HG02678 (cell line): ENCODE measurements at regions not wholly inside any gene's neighbourhood (a gene's known extent, or its start where the extent isn't known, plus 50 kb on each side); places are given as distances from the start of the nearest gene placed in this dataset.
"Not testable (repeated sequence)": the region's sequence is repeated elsewhere in the genome, so short reads cannot be mapped to it uniquely, and the experiment has no call there.

Experiments used
- ATAC-seq: cut with Tn5 transposase; IDR thresholded peaks from one replicate; pipeline ENCODE4 v1.9.1; 2021; ENCODE audit warnings: mild to moderate bottlenecking, moderate library complexity; ENCODE audit not compliant: unreplicated experiment

DNA sequence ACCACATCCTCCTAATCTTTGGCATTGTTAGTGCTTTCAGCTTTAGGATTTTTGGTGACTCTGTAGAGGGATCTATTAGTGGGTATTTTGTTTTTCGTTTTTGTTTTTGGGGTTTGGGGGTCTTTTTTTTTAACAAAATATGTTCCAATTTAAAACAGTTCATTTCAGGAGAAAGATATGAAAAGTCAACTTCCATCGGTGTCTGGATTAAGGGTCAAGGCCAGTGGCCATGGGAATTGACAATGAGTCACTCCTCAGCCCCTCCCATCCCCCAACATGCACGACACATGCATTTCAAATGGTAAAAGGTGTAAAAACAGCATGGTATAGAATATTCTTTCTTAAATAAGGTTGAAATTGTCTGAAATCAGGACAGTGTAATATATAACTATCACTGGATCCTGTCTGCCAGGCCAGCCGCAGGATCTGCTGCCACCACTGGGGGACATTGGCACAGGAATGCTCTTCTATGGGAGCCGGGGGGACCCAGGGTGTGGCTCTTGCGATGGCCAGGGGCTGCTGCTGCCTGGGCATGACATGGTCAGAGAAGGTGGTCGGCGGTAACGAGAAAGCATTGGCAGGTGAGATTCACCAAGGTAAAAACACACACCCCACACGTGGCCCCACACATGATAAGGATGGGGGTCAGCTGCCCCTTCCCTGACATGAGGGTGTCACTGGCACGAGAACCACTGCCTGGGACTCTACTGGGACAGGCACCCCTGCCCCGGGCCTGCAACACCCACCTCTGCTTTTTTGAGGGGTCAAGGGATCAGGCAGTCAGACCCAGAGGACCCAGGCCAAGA lies 126.2 kb upstream of the KCTD7 start:
- no peak for ATAC-seq

DNA sequence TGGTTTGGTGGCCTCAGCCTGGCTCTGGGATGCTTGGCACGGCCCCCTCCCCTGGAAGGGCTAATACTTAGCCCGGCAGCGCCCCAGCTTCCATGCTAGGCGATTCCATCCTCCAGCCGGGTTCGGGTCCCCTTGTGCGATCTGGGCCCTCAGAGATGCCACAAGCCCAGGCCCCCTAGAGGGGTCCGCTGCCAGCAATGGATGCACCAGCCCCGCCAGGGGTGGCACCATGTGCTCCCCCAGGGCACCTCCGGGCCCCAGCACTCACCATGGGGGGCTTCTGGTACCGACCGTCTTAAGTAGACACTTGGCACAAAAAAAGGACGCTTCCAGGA lies 125.7 kb upstream of the KCTD7 start:
- no peak for ATAC-seq

- no peak for ATAC-seq
These were observed 125.1 kb upstream of the KCTD7 start for GRCh38 chr7:66503551-66504031.

DNA sequence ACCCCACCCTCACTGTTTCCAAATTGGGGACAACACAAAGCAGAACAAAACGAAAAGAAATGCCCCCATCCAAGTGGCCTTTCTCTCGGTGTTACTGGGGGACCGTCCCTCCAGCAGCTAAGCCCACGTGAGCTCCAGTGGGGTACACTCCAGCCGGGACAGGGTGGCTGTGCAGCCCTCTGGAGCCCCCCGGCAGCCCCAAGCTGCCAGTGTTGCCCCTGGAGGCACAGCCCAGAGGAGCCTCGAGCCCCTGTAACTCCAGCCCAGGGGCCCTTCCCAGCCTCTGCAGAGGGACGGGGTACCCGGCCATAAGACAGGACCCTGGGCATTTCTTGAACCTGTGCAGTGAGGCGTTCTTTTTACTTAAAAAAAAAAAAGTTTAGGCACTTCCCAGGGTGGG lies 124.5 kb upstream of the KCTD7 start:
- ATAC-seq: no peak

GRCh38 chr7:66505009-66505408 lies 123.7 kb upstream of the KCTD7 start:
- ATAC-seq: no peak

DNA sequence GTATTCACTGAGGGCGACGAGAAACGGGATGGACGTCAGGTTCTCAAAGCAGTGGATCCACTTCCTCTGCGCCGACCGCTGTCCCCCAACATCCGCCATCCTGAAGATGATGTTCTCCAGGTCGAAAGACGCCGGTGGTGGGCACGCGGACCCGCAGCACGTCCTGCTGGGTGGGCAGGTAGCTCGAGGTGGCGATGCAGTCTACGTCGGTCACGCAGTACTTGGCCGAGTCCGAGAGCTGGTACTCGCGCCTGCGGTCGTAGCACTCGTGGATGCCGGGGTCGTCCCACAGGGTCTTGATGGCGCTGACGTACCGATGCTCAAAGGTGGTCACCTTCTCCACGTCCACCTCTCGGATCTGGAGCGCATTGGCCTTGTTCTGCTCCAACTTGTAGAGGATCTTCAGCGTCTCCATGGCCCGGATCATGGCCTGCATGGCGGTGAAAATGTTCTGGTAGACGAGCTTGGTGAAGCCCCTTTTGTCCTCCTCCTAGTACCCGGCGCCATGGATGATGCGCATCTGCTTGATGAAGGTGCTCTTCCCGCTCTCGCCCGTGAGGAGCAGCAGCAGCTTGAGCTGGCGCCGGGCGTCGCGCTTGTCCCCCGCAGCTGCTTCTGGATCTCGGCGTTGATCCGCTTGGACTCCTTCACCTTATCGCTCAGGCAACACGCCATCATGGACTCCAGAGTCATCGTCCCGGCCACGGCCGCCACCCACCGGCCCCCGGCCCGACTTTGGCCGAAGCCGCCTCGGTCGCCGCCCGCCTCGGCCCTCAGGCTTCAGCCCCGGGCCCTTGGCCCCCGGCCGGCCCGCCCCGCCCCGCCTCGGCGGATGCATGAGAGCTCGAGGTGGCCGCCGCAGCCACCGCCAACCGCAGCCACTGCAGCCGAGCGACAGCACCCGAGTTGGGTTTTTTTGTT lies 122.9 kb upstream of the KCTD7 start:
- no peak for ATAC-seq

DNA sequence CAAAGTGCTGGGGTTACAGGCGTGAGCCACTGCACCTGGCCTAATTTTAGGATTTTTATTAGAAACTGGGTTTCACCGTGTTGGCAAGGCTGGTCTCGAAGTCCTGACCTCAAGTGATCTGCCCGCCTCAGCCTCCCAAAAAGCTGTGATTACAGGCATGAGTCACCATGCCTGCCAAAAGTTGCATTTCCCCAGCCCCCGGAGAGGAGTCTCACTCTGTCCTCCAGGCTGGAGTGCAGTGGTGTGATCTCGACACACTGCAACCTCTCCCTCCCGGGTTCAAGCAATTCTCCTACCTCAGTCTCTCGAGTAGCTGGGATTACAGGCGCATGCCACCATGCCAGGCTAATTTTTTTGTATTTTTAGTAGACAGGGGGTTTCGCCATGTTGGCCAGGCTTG lies 122.0 kb upstream of the KCTD7 start:
- not testable (repeated sequence) for ATAC-seq

GRCh38 chr7:66507764-66508296 lies 120.9 kb upstream of the KCTD7 start:
- no peak for ATAC-seq

DNA sequence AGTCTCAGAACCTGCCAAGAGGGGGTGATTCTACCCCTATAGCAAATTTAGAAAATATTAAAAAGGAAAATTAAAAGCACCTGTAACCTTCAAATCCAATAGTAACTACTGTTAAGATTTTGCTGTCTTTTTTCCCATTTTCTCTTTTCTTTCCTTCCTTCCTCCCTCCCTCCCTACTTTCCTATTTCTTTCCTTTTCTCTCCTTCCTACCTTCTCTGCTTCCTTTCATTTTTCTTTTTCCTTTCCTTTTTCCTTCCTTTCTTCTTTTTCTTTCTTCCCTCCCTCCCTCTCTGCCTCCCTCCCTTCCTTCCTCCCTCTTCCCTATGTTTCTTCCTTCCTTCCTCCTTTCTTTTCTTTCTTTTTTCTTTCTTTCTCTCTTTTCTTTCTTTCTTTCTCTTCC lies 120.2 kb upstream of the KCTD7 start:
- no peak for ATAC-seq

DNA sequence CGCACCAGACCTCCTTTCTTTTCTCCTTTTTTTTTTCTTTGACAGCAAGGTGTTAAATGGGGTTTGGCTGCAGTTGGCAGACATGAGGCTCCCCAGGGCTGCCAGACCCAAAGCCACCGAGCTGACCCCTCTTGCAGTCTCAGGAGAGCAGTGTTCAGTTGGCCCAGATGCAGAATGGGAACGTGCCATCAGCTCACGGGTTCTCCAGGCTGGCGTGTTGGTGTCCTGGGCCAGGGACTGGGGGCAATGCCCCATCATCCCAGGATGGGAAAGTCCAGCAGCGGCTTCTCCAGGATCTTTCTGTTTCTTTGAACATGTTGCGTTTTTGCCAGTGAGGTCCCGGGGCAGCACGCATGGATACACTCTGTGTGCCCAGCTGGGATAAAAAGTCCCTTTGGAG lies 114.6 kb upstream of the KCTD7 start:
- no peak for ATAC-seq

DNA sequence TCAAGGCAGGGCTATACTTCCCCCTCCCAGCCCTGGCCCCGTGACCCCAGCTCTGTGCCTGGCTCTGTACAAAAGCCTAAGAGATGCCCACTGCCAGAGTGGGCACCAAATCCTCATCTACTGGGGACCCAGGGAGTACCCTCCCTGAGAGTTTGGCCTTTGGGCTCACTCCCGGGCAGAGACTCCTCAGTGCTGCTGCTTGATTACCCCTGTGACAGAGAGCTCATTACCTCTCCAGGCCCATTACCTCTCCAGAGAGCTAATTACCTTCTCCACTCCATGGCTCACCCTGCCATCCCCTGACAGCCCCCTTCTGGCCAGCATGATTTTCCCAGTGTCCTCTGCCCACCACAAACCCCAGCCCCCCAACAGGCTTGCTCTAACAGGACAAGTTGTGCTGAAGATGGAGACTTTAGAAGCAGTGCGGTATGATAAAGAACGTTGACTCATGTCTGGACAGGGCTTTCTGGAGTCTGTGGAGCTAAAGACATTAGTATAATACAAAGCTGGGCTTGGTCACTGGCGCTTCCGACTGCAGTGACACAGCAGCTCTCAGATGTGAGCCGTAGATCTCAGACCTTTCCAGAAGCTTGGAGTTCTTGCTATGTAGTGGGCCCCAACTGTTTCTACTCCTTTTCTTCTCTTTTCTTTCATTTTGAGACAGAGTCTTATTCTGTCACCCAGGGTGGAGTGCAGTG lies 111.3 kb upstream of the KCTD7 start:
- ATAC-seq: no peak

- ATAC-seq: no peak
These were observed 110.5 kb upstream of the KCTD7 start for GRCh38 chr7:66518151-66518691.

DNA sequence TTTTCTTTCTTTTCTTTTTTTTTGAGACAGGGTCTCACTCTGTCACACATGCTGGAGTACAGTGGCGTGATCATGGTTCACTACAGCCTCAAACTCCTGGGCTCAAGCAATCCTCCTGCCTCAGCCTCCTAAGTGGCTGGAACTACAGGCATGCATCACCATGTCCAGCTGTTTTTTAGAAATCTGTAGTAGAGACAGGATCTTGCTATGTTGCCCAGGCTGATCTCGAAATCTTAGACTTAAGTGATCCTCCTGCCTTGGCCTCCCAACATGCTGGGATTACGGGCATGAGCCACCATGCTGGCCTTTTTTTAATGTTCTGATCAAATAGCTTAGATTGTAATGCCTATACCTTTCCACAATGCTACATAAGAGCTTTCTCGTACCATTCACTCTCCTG lies 107.0 kb upstream of the KCTD7 start:
- no peak for ATAC-seq

DNA sequence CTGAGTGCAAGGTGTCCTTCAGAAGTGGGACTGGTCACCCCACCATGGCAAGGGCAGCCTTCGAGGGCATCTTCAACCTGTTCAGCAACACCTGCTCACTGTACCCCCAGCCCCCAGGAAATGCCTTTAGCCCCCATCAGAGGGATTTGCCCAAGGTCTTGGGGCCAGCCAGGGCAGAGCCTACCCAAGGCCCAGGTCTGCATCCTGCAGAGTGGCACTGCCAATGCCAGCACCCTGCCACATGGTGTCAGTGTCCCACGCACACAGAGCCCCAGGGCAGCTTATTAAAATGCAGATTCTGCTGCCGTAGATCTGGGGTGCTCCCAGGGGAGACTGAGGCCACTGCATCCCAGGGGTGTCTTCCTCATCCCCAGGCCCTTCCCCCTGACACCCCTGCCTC lies 106.2 kb upstream of the KCTD7 start:
- ATAC-seq: no peak

DNA sequence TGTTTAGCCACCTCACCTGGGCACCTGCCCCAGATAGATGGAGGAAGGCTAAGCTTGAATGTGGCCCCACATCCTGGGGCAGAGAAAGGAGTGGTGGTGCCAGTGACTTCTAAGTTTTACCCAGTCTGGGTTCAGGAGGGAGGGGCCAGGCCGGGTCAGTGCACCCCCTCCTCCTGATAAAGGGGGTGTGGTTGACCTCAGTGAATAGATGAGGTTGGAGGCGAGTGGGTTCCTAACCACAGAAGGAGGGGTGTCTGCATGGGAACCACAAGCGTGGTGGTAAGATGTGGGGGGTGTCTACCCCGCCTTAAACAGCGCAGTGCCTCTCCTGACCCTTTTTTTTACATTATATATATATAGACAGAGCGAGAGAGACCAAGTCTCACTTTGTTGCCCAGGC lies 105.3 kb upstream of the KCTD7 start:
- no peak for ATAC-seq

DNA sequence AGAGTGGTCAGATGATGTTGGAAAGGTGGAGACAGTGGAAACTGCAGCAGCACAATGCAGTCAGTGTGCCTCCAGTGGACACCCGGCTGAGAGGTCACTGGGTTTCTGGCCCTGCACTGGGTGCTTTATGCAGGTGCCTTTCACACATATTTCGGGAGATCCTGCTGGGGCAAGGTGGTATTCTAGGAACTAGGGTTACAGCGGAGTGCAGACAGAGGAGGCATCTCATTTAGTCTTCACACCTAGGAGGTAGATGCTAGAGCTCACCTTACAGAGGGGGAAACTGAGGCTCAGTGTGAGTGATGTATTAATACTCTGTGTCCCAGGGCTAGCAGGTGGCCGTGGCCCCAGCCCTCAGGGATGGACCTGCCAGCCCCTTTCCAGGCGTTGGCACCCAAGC lies 103.9 kb upstream of the KCTD7 start:
- ATAC-seq: no peak

GRCh38 chr7:66526782-66527181 lies 101.9 kb upstream of the KCTD7 start:
- ATAC-seq: not testable (repeated sequence)

- no peak for ATAC-seq
These were observed 100.0 kb upstream of the KCTD7 start for GRCh38 chr7:66528652-66529051.

- no peak for ATAC-seq
These were observed 98.6 kb upstream of the KCTD7 start for GRCh38 chr7:66529883-66530610.
